Naive thymus-derived CD4-positive, alpha-beta T cell (primary cell): ENCODE measurements at regions not wholly inside any gene's neighbourhood (a gene's known extent, or its start where the extent isn't known, plus 50 kb on each side); places are given as distances from the start of the nearest gene placed in this dataset.

ENCODE experiments used
- ATAC-seq: fragments of 150-1000 bp; cut with Tn5 transposase; 2 replicates; pipeline ENCODE4 v1.10.0; 2021; ENCODE audit warnings: mild to moderate bottlenecking, moderate library complexity
- CTCF ChIA-PET: fragments of 350-600 bp; sonication (Branson Sonifier 250); formaldehyde crosslinking; loops from one replicate; lab custom pipeline; 2021; ENCODE audit warnings: antibody characterized with exemption; lab: Charles Lee
- POLR2A ChIA-PET: fragments of 350-600 bp; sonication (Branson Sonifier 250); formaldehyde crosslinking; loops from one replicate; lab custom pipeline; 2021; ENCODE audit warnings: antibody characterized with exemption, inconsistent platforms; lab: Charles Lee
- DNase-seq, 9 donors: peaks; one replicate each; pipeline versions ENCODE4 v3.0.0 to v3.0.0-alpha.2; 2020 to 2022; ENCODE audit warnings: mixed read lengths in 1 of 9
- H3K27ac ChIP-seq: one replicate; pipeline ENCODE4 v1.7.0; 2013; ENCODE audit warnings: mild to moderate bottlenecking, low read depth, low read length, moderate library complexity
- H3K27me3 ChIP-seq, 2 donors: one replicate each; pipeline ENCODE4 v1.7.0; 2013; ENCODE audit warnings: low read length in 2 of 2, mild to moderate bottlenecking in 2 of 2, moderate library complexity in 2 of 2; ENCODE audit not compliant: control insufficient read depth in 2 of 2, insufficient read depth in 2 of 2
- H3K36me3 ChIP-seq, 3 experiments: 1 replicate in 2 of 3; 2 replicates in 1 of 3; pipeline ENCODE4 v1.7.0; 2013; ENCODE audit warnings: low read length in 3 of 3, mild to moderate bottlenecking in 3 of 3, moderate library complexity in 1 of 3; ENCODE audit not compliant: insufficient read depth in 3 of 3, control insufficient read depth in 2 of 3
- H3K4me1 ChIP-seq, 2 donors: one replicate each; pipeline ENCODE4 v1.7.0; 2013; ENCODE audit warnings: low read length in 2 of 2, mild to moderate bottlenecking in 2 of 2, moderate library complexity in 1 of 2; ENCODE audit not compliant: control insufficient read depth in 2 of 2, insufficient read depth in 2 of 2
- H3K4me3 ChIP-seq: 2 replicates; pipeline ENCODE4 v1.7.0; 2013; ENCODE audit warnings: mild to moderate bottlenecking, low read length
- H3K9me3 ChIP-seq, 3 experiments: 1 replicate in 2 of 3; 2 replicates in 1 of 3; pipeline ENCODE4 v1.7.0; 2013; ENCODE audit warnings: low read length in 3 of 3; ENCODE audit not compliant: control insufficient read depth in 2 of 3
- H3K27ac Mint-ChIP-seq, 9 donors: one replicate each; pipeline ENCODE4 v1.8.0; 2020 to 2022; ENCODE audit warnings: mixed read lengths in 9 of 9, mild to moderate bottlenecking in 8 of 9, moderate library complexity in 5 of 9, inconsistent platforms in 2 of 9
- H3K27me3 Mint-ChIP-seq, 5 donors: one replicate each; pipeline ENCODE4 v1.8.0; 2021 to 2022; ENCODE audit warnings: mixed read lengths in 5 of 5, mild to moderate bottlenecking in 1 of 5
- H3K36me3 Mint-ChIP-seq, 5 donors: one replicate each; pipeline ENCODE4 v1.8.0; 2020 to 2022; ENCODE audit warnings: mixed read lengths in 5 of 5, mild to moderate bottlenecking in 3 of 5, inconsistent platforms in 1 of 5
- H3K4me1 Mint-ChIP-seq, 7 donors: one replicate each; pipeline ENCODE4 v1.8.0; 2020 to 2022; ENCODE audit warnings: mixed read lengths in 7 of 7, mild to moderate bottlenecking in 3 of 7, inconsistent platforms in 1 of 7
- H3K4me3 Mint-ChIP-seq, 10 donors: one replicate each; pipeline ENCODE4 v1.8.0; 2020 to 2022; ENCODE audit warnings: mild to moderate bottlenecking in 10 of 10, mixed read lengths in 10 of 10, moderate library complexity in 6 of 10, inconsistent platforms in 2 of 10
- H3K9me3 Mint-ChIP-seq, 11 donors: one replicate each; pipeline ENCODE4 v1.8.0; 2020 to 2022; ENCODE audit warnings: mixed read lengths in 11 of 11, mild to moderate bottlenecking in 4 of 11, inconsistent platforms in 1 of 11, moderate library complexity in 1 of 11
- intact Hi-C, 2 donors: fragments of 100-400 bp; cut with micrococcal nuclease; formaldehyde crosslinking; loops; one replicate each; pipeline ENCODE4 v1.15.1; 2023

DNA sequence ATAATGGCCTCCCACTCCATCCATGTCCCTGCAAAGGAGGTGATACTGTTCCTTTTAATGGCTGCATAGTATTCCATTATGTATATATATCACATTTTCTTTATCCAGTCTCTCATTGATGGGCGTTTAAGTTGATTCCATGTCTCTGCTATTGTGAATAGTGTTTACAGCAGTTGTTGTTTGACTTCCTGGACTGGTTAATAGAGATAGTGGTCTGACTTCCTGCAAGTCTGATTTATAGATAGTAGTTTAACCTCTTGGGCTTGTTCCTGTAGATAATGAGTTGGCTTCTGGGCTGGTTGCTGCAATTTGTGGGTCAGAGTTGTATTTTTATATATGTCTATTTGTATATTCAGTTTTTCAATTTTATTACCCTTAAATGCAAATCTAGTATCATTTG lies 145.4 kb downstream of the ARL6IP6 start:
- intact Hi-C loops = no loop called here
- no peak overlapping the region for H3K4me3 Mint-ChIP-seq
- Histone ChIP-seq H3K27me3 (no peaks in the 10 kb centered on the region), H3K4me1 (no peaks in the 10 kb centered on the region), H3K27ac (no peak overlapping the region), H3K9me3 (peaks cover 0 to 8% (median 0%) of the 10 kb centered on the region in 3 experiments), H3K4me3 (no peak overlapping the region), H3K36me3 (no peaks in the 10 kb centered on the region)
- CTCF ChIA-PET = no interaction called here
- H3K36me3 Mint-ChIP-seq = peaks cover 0 to 14% (median 2%) of the 10 kb centered on the region in 5 donors
- no peaks in the 10 kb centered on the region for H3K4me1 Mint-ChIP-seq
- DNase-seq = no peak
- H3K27me3 Mint-ChIP-seq = peaks cover 0 to 26% (median 0%) of the 10 kb centered on the region in 5 donors
- no peak overlapping the region for H3K27ac Mint-ChIP-seq
- no peak for ATAC-seq
- peaks cover 6 to 40% (median 29%) of the 10 kb centered on the region in 11 donors for H3K9me3 Mint-ChIP-seq
- POLR2A ChIA-PET = no interaction called here

- intact Hi-C loops = no loop called here
- peaks cover 0 to 14% (median 2%) of the 10 kb centered on the region in 5 donors for H3K36me3 Mint-ChIP-seq
- DNase-seq = no peak
- POLR2A ChIA-PET = no interaction called here
- H3K27me3 Mint-ChIP-seq = peaks cover 0 to 35% (median 0%) of the 10 kb centered on the region in 5 donors
- Histone ChIP-seq H3K27me3 (no peaks in the 10 kb centered on the region), H3K36me3 (no peaks in the 10 kb centered on the region), H3K4me1 (no peaks in the 10 kb centered on the region), H3K9me3 (peaks cover 0 to 8% (median 0%) of the 10 kb centered on the region in 3 experiments), H3K4me3 (no peak overlapping the region), H3K27ac (no peak overlapping the region)
- no peak overlapping the region for H3K4me3 Mint-ChIP-seq
- CTCF ChIA-PET = interaction anchor here (0.6 kb wide), 1 partner anchor 19 kb away, joined by 3 read pairs; no protein-coding TSS in a partner anchor
- peaks cover 6 to 40% (median 29%) of the 10 kb centered on the region in 11 donors for H3K9me3 Mint-ChIP-seq
- H3K27ac Mint-ChIP-seq = no peak overlapping the region
- H3K4me1 Mint-ChIP-seq = no peaks in the 10 kb centered on the region
- no peak for ATAC-seq
These were observed 143.0 kb downstream of the ARL6IP6 start for GRCh38 chr2:152861349-152861942.

- Mint-ChIP-seq H3K4me3 (no peak overlapping the region), H3K27me3 (peaks cover 0 to 35% (median 4%) of the 10 kb centered on the region in 5 donors), H3K36me3 (peaks cover 0 to 14% (median 2%) of the 10 kb centered on the region in 5 donors), H3K9me3 (peaks cover 6 to 30% (median 20%) of the 10 kb centered on the region in 11 donors), H3K27ac (no peak overlapping the region), H3K4me1 (no peaks in the 10 kb centered on the region)
- H3K36me3 ChIP-seq = no peaks in the 10 kb centered on the region
- H3K27me3 ChIP-seq = no peaks in the 10 kb centered on the region
- H3K4me1 ChIP-seq = no peaks in the 10 kb centered on the region
- ChIA-PET CTCF (no interaction called here), POLR2A (no interaction called here)
- H3K4me3 ChIP-seq = no peak overlapping the region
- no peak overlapping the region for H3K27ac ChIP-seq
- intact Hi-C loops = loop anchor here in 1 of 2 donors (10.0 kb wide), 1 partner anchor 616 kb away; the partner anchor contains the start of gene RPRM
- no peak for DNase-seq
- peaks cover 0 to 6% (median 0%) of the 10 kb centered on the region in 3 experiments for H3K9me3 ChIP-seq
- no peak for ATAC-seq
These were observed 140.3 kb downstream of the ARL6IP6 start for GRCh38 chr2:152858594-152859265.

GRCh38 chr2:152846697-152847470 lies 128.5 kb downstream of the ARL6IP6 start:
- no peaks in the 10 kb centered on the region for H3K4me1 Mint-ChIP-seq
- ChIA-PET POLR2A (no interaction called here), CTCF (interaction anchor here (0.9 kb wide), 1 partner anchor 14 kb away, joined by 3 read pairs; no protein-coding TSS in a partner anchor)
- H3K4me3 Mint-ChIP-seq = no peak overlapping the region
- Histone ChIP-seq H3K9me3 (no peaks in the 10 kb centered on the region), H3K36me3 (no peaks in the 10 kb centered on the region), H3K4me1 (no peaks in the 10 kb centered on the region), H3K27me3 (no peaks in the 10 kb centered on the region), H3K27ac (no peak overlapping the region), H3K4me3 (no peak overlapping the region)
- H3K27me3 Mint-ChIP-seq = peaks cover 0 to 25% (median 8%) of the 10 kb centered on the region in 5 donors
- DNase-seq = no peak
- no peaks in the 10 kb centered on the region for H3K36me3 Mint-ChIP-seq
- ATAC-seq = no peak
- intact Hi-C loops = no loop called here
- no peak overlapping the region for H3K27ac Mint-ChIP-seq
- peaks cover 0 to 5% (median 0%) of the 10 kb centered on the region in 11 donors for H3K9me3 Mint-ChIP-seq

- Mint-ChIP-seq H3K27me3 (peaks cover 0 to 13% (median 0%) of the 10 kb centered on the region in 5 donors), H3K36me3 (no peaks in the 10 kb centered on the region), H3K4me3 (no peak overlapping the region), H3K4me1 (no peaks in the 10 kb centered on the region), H3K27ac (no peak overlapping the region), H3K9me3 (peaks cover 0 to 9% (median 0%) of the 10 kb centered on the region in 11 donors)
- POLR2A ChIA-PET = no interaction called here
- H3K4me1 ChIP-seq = no peaks in the 10 kb centered on the region
- CTCF ChIA-PET = no interaction called here
- intact Hi-C loops = no loop called here
- no peak overlapping the region for H3K27ac ChIP-seq
- DNase-seq (no peak), ATAC-seq (no peak)
- no peaks in the 10 kb centered on the region for H3K27me3 ChIP-seq
- no peaks in the 10 kb centered on the region for H3K36me3 ChIP-seq
- H3K9me3 ChIP-seq = no peaks in the 10 kb centered on the region
- no peak overlapping the region for H3K4me3 ChIP-seq
These were observed 117.3 kb downstream of the ARL6IP6 start for GRCh38 chr2:152835674-152836073.

GRCh38 chr2:152827944-152828343 lies 109.5 kb downstream of the ARL6IP6 start:
- Mint-ChIP-seq H3K9me3 (no peaks in the 10 kb centered on the region), H3K4me1 (no peaks in the 10 kb centered on the region), H3K27me3 (no peaks in the 10 kb centered on the region), H3K36me3 (no peaks in the 10 kb centered on the region), H3K27ac (no peak overlapping the region), H3K4me3 (no peak overlapping the region)
- no peaks in the 10 kb centered on the region for H3K36me3 ChIP-seq
- POLR2A ChIA-PET = no interaction called here
- DNase-seq = no peak
- intact Hi-C loops = no loop called here
- H3K9me3 ChIP-seq = no peaks in the 10 kb centered on the region
- no peak overlapping the region for H3K27ac ChIP-seq
- ATAC-seq = no peak
- CTCF ChIA-PET = no interaction called here
- H3K4me3 ChIP-seq = no peak overlapping the region
- H3K4me1 ChIP-seq = no peaks in the 10 kb centered on the region
- no peaks in the 10 kb centered on the region for H3K27me3 ChIP-seq
